GM12878 (cell line): ENCODE measurements at regions not wholly inside any gene's neighbourhood (a gene's known extent, or its start where the extent isn't known, plus 50 kb on each side); places are given as distances from the start of the nearest gene placed in this dataset.

Experiments
- ATAC-seq: fragments of 200-7000 bp; cut with Tn5 transposase; 3 replicates; pipeline ENCODE4 v1.9.1; 2020; ENCODE audit warnings: mild to moderate bottlenecking, moderate library complexity
- BruUV-seq: library from RNA; stranded (reverse); fragments of 400-500 nt; replicated peaks from 2 replicates; lab custom pipeline; 2021; lab: Mats Ljungman, UMichigan
- CTCF ChIA-PET: fragments of 300-600 bp; sonication (Branson Sonifier 250); formaldehyde crosslinking; extraction: SDS; loops from one replicate; lab custom pipeline; 2021; ENCODE audit warnings: inconsistent platforms; lab: Yijun Ruan, JAX
- POLR2A ChIA-PET: fragments of 350-600 bp; formaldehyde crosslinking; extraction: SDS; loops from one replicate; lab custom pipeline; 2021; ENCODE audit warnings: inconsistent platforms; lab: Charles Lee
- RAD21 ChIA-PET: fragments of 300-600 bp; sonication (Branson Sonifier 250); formaldehyde crosslinking; loops from one replicate; lab custom pipeline; 2023; ENCODE audit warnings: antibody characterized with exemption; ENCODE audit not compliant: unreplicated experiment; lab: Charles Lee
- SMC1A ChIA-PET: fragments of 300-600 bp; sonication (Branson Sonifier 250); formaldehyde crosslinking; loops from one replicate; lab custom pipeline; 2023; ENCODE audit not compliant: unreplicated experiment, uncharacterized antibody; lab: Charles Lee
- DNase-seq: peaks from one replicate; pipeline ENCODE4 v3.0.0-alpha.2; 2011; ENCODE audit warnings: low read depth, low spot score
- FAIRE-seq: peaks from 3 replicates; lab custom pipeline; 2011; peaks lifted over from hg19 to GRCh38; lab: Jason Lieb, UNC
- H2AFZ ChIP-seq: 2 replicates; pipeline ENCODE4 v1.6.0; 2011; ENCODE audit warnings: low read depth, low read length, control low read depth; ENCODE audit not compliant: control insufficient read depth
- H3K27ac ChIP-seq: 2 replicates; pipeline ENCODE4 v1.5.1; 2011; ENCODE audit warnings: control low read depth; ENCODE audit not compliant: control insufficient read depth, insufficient read depth
- H3K27me3 ChIP-seq, 2 experiments: replicated peaks in 1 of 2; 2 replicates each; pipeline versions ENCODE4 v1.6.0 to v1.6.1; 2011; ENCODE audit warnings: low read length in 1 of 2; ENCODE audit not compliant: control insufficient read depth in 2 of 2, insufficient read depth in 2 of 2
- H3K36me3 ChIP-seq, 2 experiments: 2 replicates each; pipeline ENCODE4 v1.5.1; 2011; ENCODE audit warnings: low read length in 1 of 2; ENCODE audit not compliant: control insufficient read depth in 2 of 2, insufficient read depth in 2 of 2
- H3K4me1 ChIP-seq: 2 replicates; pipeline ENCODE4 v1.6.1; 2011; ENCODE audit warnings: mild to moderate bottlenecking, low read length, moderate library complexity, mixed read lengths; ENCODE audit not compliant: control insufficient read depth, insufficient read depth
- H3K4me2 ChIP-seq: 2 replicates; pipeline ENCODE4 v1.6.0; 2011; ENCODE audit warnings: control low read depth; ENCODE audit not compliant: control insufficient read depth, insufficient read depth
- H3K4me3 ChIP-seq: fragments of 200-600 bp; sonication (generic); 2 replicates; pipeline ENCODE4 v1.5.1; 2016
- H3K79me2 ChIP-seq: 2 replicates; pipeline ENCODE4 v1.6.0; 2011; ENCODE audit warnings: low read length; ENCODE audit not compliant: control insufficient read depth, insufficient read depth
- H3K9ac ChIP-seq: 2 replicates; pipeline ENCODE4 v1.8.0; 2011; ENCODE audit warnings: low read length, control low read depth, mixed read lengths; ENCODE audit not compliant: control insufficient read depth, insufficient read depth
- H3K9me3 ChIP-seq: replicated peaks from 3 replicates; pipeline ENCODE4 v1.5.1; 2011; ENCODE audit warnings: mild to moderate bottlenecking, low read length; ENCODE audit not compliant: control insufficient read depth, insufficient read depth
- H4K20me1 ChIP-seq: 2 replicates; pipeline ENCODE4 v1.6.0; 2011; ENCODE audit not compliant: control insufficient read depth, insufficient read depth
- ASH2L ChIP-seq: fragments of 300-600, 200-600 bp; sonication (generic); IDR thresholded peaks from 2 replicates; pipeline ENCODE4 v1.6.1; 2017; ENCODE audit warnings: low read depth, mild to moderate bottlenecking, borderline replicate concordance
- BCL3 ChIP-seq: IDR thresholded peaks from 2 replicates; pipeline ENCODE4 v1.6.1; 2011; ENCODE audit warnings: borderline replicate concordance, low read depth, mild to moderate bottlenecking, moderate library complexity, low read length; ENCODE audit not compliant: insufficient read depth, poor library complexity, severe bottlenecking
- CBX5 ChIP-seq: sonication (generic); IDR thresholded peaks from 2 replicates; pipeline ENCODE4 v1.6.1; 2016; ENCODE audit warnings: low read depth, moderate library complexity, mild to moderate bottlenecking, inconsistent platforms
- CEBPB ChIP-seq, 2 experiments: fragments of 150-350 bp in 1 of 2; IDR thresholded peaks; 2 replicates each; pipeline ENCODE4 v1.6.1; 2012 to 2014; ENCODE audit warnings: low read depth in 2 of 2, low read length in 2 of 2, borderline replicate concordance in 1 of 2, inconsistent platforms in 1 of 2
- CREB1 ChIP-seq: IDR thresholded peaks from 2 replicates; pipeline ENCODE4 v1.6.1; 2012; ENCODE audit warnings: low read depth, mild to moderate bottlenecking, inconsistent platforms
- ESRRA ChIP-seq: IDR thresholded peaks from 2 replicates; pipeline ENCODE4 v1.6.1; 2012; ENCODE audit warnings: mild to moderate bottlenecking, low read length, improper control_type of control experiment
- ETV6 ChIP-seq, 2 experiments: fragments of 450-650 bp in 1 of 2; IDR thresholded peaks in 1 of 2; conservative IDR thresholded peaks in 1 of 2; 2 replicates each; pipeline ENCODE4 v1.6.1; 2014; ENCODE audit warnings: antibody characterized with exemption in 1 of 2, borderline replicate concordance in 1 of 2, low read depth in 1 of 2, mild to moderate bottlenecking in 1 of 2, moderate library complexity in 1 of 2
- HDAC2 ChIP-seq: fragments of 200-600 bp; sonication (generic); IDR thresholded peaks from 2 replicates; pipeline ENCODE4 v1.6.1; 2017
- JUND ChIP-seq: IDR thresholded peaks from 2 replicates; pipeline ENCODE4 v1.6.1; 2012; ENCODE audit warnings: low read depth, mild to moderate bottlenecking, low read length, improper control_type of control experiment, moderate library complexity
- POLR2AphosphoS2 ChIP-seq: IDR thresholded peaks from 2 replicates; pipeline ENCODE4 v1.6.1; 2011; ENCODE audit warnings: low read depth, mild to moderate bottlenecking, low read length, improper control_type of control experiment, moderate library complexity
- TARDBP ChIP-seq: IDR thresholded peaks from 2 replicates; pipeline ENCODE4 v1.6.1; 2016; ENCODE audit warnings: borderline replicate concordance
- WGBS: methylation state at CpG from one replicate; pipeline ENCODE4 v1.1.6; 2016; ENCODE audit warnings: low lambda C conversion rate; ENCODE audit not compliant: insufficient replicate concordance, insufficient coverage; ENCODE audit errors: missing lambda C conversion rate; 5-methylcytosine and 5-hydroxymethylcytosine counted together
- in situ Hi-C: fragments of 300-500 bp; cut with MboI; formaldehyde crosslinking; loops from 9 replicates; pipeline ENCODE4 v1.14.3; 2018; ENCODE audit warnings: mixed read lengths
- intact Hi-C: fragments of 100-400 bp; cut with micrococcal nuclease; formaldehyde crosslinking; loops from one replicate; pipeline ENCODE4 v1.14.2; 2022; ENCODE audit not compliant: unreplicated experiment
- TF ChIP-seq, protein P1 (sequence below): IDR thresholded peaks from 2 replicates; pipeline ENCODE4 v1.6.1; 2012; ENCODE audit warnings: low read depth, low read length, improper control_type of control experiment

- no peak overlapping the region for H2AFZ ChIP-seq
- in situ Hi-C loops (no loop called here), intact Hi-C loops (no loop called here)
- ATAC-seq = no peak
- no peaks in the 10 kb centered on the region for H3K79me2 ChIP-seq
- ChIA-PET CTCF (no interaction called here), POLR2A (no interaction called here), RAD21 (no interaction called here), SMC1A (no interaction called here)
- no peak overlapping the region for H3K9ac ChIP-seq
- WGBS = 53% methylated on average over 2 of the region's 2 CpGs
- no peaks in the 10 kb centered on the region for H4K20me1 ChIP-seq
- no TSS peak for BruUV-seq
- no peak for FAIRE-seq
- H3K4me1 ChIP-seq = no peaks in the 10 kb centered on the region
- H3K4me3 ChIP-seq = no peak overlapping the region
- no peak for DNase-seq
- no peaks in the 10 kb centered on the region for H3K9me3 ChIP-seq
- TF ChIP-seq HDAC2 = no peak
- TF ChIP-seq ESRRA = no peak
- TF ChIP-seq CREB1 = no peak
- TF ChIP-seq JUND = no peak
- no peak for TF ChIP-seq ETV6 (conservative IDR thresholded peaks at IDR 0.05 in 1 of 2, IDR thresholded peaks at IDR 0.05 in 1 of 2; ENCODE audit: borderline replicate concordance in 1 of 2, low read depth in 1 of 2)
- TF ChIP-seq TARDBP = no peak
- TF ChIP-seq, protein P1, sequence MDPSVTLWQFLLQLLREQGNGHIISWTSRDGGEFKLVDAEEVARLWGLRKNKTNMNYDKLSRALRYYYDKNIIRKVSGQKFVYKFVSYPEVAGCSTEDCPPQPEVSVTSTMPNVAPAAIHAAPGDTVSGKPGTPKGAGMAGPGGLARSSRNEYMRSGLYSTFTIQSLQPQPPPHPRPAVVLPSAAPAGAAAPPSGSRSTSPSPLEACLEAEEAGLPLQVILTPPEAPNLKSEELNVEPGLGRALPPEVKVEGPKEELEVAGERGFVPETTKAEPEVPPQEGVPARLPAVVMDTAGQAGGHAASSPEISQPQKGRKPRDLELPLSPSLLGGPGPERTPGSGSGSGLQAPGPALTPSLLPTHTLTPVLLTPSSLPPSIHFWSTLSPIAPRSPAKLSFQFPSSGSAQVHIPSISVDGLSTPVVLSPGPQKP = no peak
- TF ChIP-seq, all 136 proteins: peak for 0
- H3K27ac ChIP-seq = no peak overlapping the region
- no peaks in the 10 kb centered on the region for H3K36me3 ChIP-seq
- H3K4me2 ChIP-seq = no peak overlapping the region
- 0 out of 4 replicates have a peak, but pooled peaks cover 0 to 2% of the 10 kb centered on the region in 2 experiments for H3K27me3 ChIP-seq
These were observed 133.9 kb downstream of the SREK1 start for GRCh38 chr5:66277981-66278380.

GRCh38 chr5:66281294-66281693 is 137.2 kb downstream of the SREK1 start:
- DNase-seq (no peak), FAIRE-seq (no peak), ATAC-seq (no peak)
- BruUV-seq = no TSS peak
- Histone ChIP-seq H3K79me2 (no peaks in the 10 kb centered on the region), H2AFZ (no peak overlapping the region), H3K9me3 (no peaks in the 10 kb centered on the region), H3K4me3 (no peak overlapping the region), H3K4me1 (no peaks in the 10 kb centered on the region), H3K4me2 (no peak overlapping the region), H3K27me3 (0 out of 4 replicates have a peak, but pooled peaks cover 0 to 1% of the 10 kb centered on the region in 2 experiments), H3K9ac (no peak overlapping the region), H3K36me3 (no peaks in the 10 kb centered on the region), H4K20me1 (no peaks in the 10 kb centered on the region), H3K27ac (no peak overlapping the region)
- CTCF ChIA-PET = no interaction called here
- RAD21 ChIA-PET = no interaction called here
- intact Hi-C loops = no loop called here
- POLR2A ChIA-PET = no interaction called here
- 0% methylated on average over 3 of the region's 4 CpGs for WGBS
- in situ Hi-C loops = no loop called here
- SMC1A ChIA-PET = no interaction called here
- TF ChIP-seq BCL3 = no peak
- TF ChIP-seq ASH2L = no peak
- no peak for TF ChIP-seq POLR2AphosphoS2
- no peak for TF ChIP-seq CEBPB (IDR thresholded peaks at IDR 0.05; ENCODE audit: borderline replicate concordance in 1 of 2, low read depth in 2 of 2, low read length in 2 of 2)
- TF ChIP-seq CBX5 = no peak
